Pulmonary artery endothelial cell (primary cell): ENCODE measurements at regions not wholly inside any gene's neighbourhood (a gene's known extent, or its start where the extent isn't known, plus 50 kb on each side); places are given as distances from the start of the nearest gene placed in this dataset.

Source experiments
- DNase-seq: peaks from one replicate; pipeline ENCODE4 v3.0.0-alpha.2; 2011; ENCODE audit warnings: low read depth, low spot score

GRCh38 chr14:64639340-64639821 is 64.8 kb upstream of the PLEKHG3 start:
- DNase-seq, result no peak

GRCh38 chr14:64640839-64641238 is 63.4 kb upstream of the PLEKHG3 start:
- DNase-seq, result no peak

GRCh38 chr14:64641760-64642159 is 62.5 kb upstream of the PLEKHG3 start:
- DNase-seq, result no peak

- no peak for DNase-seq
These were observed 60.5 kb upstream of the PLEKHG3 start for GRCh38 chr14:64643709-64644108.

- DNase-seq, result no peak
These were observed 59.6 kb upstream of the PLEKHG3 start for GRCh38 chr14:64644629-64645028.

- DNase-seq, result no peak
These were observed 58.9 kb upstream of the PLEKHG3 start for GRCh38 chr14:64645220-64645892.

GRCh38 chr14:64646103-64646502 is 58.1 kb upstream of the PLEKHG3 start:
- no peak for DNase-seq

GRCh38 chr14:64649383-64649998 is 54.7 kb upstream of the PLEKHG3 start:
- no peak for DNase-seq

- no peak for DNase-seq
These were observed 50.4 kb upstream of the PLEKHG3 start for GRCh38 chr14:64653900-64654245.

- DNase-seq, result peak; percentile 13
These were observed 49.9 kb upstream of the PLEKHG3 start for GRCh38 chr14:64654246-64654900.
